ENCODE measurements at regions not wholly inside any gene's neighbourhood (a gene's known extent, or its start where the extent isn't known, plus 50 kb on each side); places are given as distances from the start of the nearest gene placed in this dataset.

DNA sequence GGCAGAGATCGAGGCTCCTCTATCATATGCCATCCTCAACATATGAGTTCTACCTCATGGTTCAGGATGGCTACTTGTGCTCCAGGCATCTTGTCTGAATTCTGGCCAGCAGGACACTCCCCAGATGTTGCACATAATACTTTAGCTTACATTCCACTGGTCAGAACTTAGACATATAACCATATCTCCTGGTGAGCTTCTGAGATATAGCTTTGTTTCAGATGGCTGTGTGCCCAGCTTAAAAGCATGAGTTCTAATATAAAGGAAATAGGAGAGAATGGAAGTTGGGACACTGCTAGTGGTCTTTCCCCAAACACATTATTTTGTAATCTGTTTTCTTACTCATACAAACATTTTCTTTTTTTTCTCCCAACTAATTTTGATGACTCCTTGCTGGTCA, 50.8 kb upstream of the IFRD1 start (continued):
- TF ChIP-seq NFXL1 (IDR thresholded peaks at IDR 0.05; ENCODE audit: borderline replicate concordance) (no peak), NRF1 (conservative IDR thresholded peaks at IDR 0.05; ENCODE audit: low read depth, low read length) (no peak), SUPT20H (IDR thresholded peaks at IDR 0.05; ENCODE audit: borderline replicate concordance, control insufficient read depth, low read depth, low read length) (no peak), TAF1 (IDR thresholded peaks at IDR 0.05; ENCODE audit: borderline replicate concordance, low read depth, low read length) (no peak)
- TF ChIP-seq, protein P1, sequence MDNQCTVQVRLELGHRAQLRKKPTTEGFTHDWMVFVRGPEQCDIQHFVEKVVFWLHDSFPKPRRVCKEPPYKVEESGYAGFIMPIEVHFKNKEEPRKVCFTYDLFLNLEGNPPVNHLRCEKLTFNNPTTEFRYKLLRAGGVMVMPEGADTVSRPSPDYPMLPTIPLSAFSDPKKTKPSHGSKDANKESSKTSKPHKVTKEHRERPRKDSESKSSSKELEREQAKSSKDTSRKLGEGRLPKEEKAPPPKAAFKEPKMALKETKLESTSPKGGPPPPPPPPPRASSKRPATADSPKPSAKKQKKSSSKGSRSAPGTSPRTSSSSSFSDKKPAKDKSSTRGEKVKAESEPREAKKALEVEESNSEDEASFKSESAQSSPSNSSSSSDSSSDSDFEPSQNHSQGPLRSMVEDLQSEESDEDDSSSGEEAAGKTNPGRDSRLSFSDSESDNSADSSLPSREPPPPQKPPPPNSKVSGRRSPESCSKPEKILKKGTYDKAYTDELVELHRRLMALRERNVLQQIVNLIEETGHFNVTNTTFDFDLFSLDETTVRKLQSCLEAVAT (IDR thresholded peaks at IDR 0.05), result no peak

DNA sequence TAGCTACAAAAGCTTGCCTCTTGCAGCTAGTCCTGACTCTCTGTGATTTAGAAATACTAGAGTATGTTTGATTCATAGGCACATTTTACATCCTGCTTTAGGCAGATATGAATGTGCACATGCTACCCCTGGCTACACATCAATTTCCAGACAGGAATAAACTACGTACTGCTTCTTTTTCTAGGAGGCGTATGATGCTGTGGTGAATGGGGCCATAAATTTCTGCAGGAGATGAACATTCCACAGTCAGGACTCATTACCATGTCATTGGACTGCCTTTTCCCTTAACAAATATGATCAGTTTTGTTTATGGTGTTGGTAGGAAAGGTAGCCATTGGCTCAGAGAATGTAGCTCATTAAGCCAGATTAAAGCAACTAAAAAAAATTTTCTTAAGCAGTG, 50.1 kb upstream of the IFRD1 start:
- DNase-seq (ENCODE audit: low read depth, low spot score) (no peak), FAIRE-seq (no peak), ATAC-seq (no peak)
- RAD21 ChIA-PET (ENCODE audit: unreplicated experiment), result no interaction called here
- Histone ChIP-seq H3K27ac (ENCODE audit: control insufficient read depth, insufficient read depth) (no peak overlapping the region), H3K4me2 (ENCODE audit: control insufficient read depth, insufficient read depth) (no peak overlapping the region), H3K27me3 (replicated peaks in 1 of 2; ENCODE audit: control insufficient read depth in 2 of 2, insufficient read depth in 2 of 2, low read length in 1 of 2) (no peaks in the 10 kb centered on the region; a peak in 1 of 4 replicates), H3K79me2 (ENCODE audit: control insufficient read depth, insufficient read depth, low read length) (no peaks in the 10 kb centered on the region), H4K20me1 (ENCODE audit: control insufficient read depth, insufficient read depth) (no peaks in the 10 kb centered on the region), H3K36me3 (ENCODE audit: control insufficient read depth in 2 of 2, insufficient read depth in 2 of 2, low read length in 1 of 2) (no peaks in the 10 kb centered on the region), H2AFZ (ENCODE audit: control insufficient read depth, low read depth, low read length) (no peak overlapping the region), H3K9me3 (replicated peaks; ENCODE audit: control insufficient read depth, insufficient read depth, low read length) (no peaks in the 10 kb centered on the region), H3K4me3 (no peak overlapping the region), H3K9ac (ENCODE audit: control insufficient read depth, insufficient read depth, low read length) (no peak overlapping the region), H3K4me1 (ENCODE audit: control insufficient read depth, insufficient read depth, low read length) (no peaks in the 10 kb centered on the region)
- in situ Hi-C loops (cut with MboI) (no loop called here), intact Hi-C loops (cut with micrococcal nuclease; ENCODE audit: unreplicated experiment) (no loop called here)
- WGBS (ENCODE audit: insufficient coverage, insufficient replicate concordance, low lambda C conversion rate, missing lambda C conversion rate), result 90% methylated on average over 2 of the region's 2 CpGs
- POLR2A ChIA-PET, result no interaction called here
- CTCF ChIA-PET, result no interaction called here
- no peak for TF ChIP-seq KDM1A (IDR thresholded peaks at IDR 0.05; ENCODE audit: borderline replicate concordance)
- TF ChIP-seq, protein P2, sequence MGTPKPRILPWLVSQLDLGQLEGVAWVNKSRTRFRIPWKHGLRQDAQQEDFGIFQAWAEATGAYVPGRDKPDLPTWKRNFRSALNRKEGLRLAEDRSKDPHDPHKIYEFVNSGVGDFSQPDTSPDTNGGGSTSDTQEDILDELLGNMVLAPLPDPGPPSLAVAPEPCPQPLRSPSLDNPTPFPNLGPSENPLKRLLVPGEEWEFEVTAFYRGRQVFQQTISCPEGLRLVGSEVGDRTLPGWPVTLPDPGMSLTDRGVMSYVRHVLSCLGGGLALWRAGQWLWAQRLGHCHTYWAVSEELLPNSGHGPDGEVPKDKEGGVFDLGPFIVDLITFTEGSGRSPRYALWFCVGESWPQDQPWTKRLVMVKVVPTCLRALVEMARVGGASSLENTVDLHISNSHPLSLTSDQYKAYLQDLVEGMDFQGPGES (IDR thresholded peaks at IDR 0.05), result no peak
- no peak for TF ChIP-seq ATF7 (IDR thresholded peaks at IDR 0.05; ENCODE audit: low read depth)
- TF ChIP-seq KAT2A (conservative IDR thresholded peaks at IDR 0.05; ENCODE audit: control insufficient read depth, low read depth, low read length), result no peak
- no peak for TF ChIP-seq TCF12 (IDR thresholded peaks at IDR 0.05; ENCODE audit: low read depth, low read length)
- TF ChIP-seq DPF2 (IDR thresholded peaks at IDR 0.05), result no peak
- TF ChIP-seq, protein P3, sequence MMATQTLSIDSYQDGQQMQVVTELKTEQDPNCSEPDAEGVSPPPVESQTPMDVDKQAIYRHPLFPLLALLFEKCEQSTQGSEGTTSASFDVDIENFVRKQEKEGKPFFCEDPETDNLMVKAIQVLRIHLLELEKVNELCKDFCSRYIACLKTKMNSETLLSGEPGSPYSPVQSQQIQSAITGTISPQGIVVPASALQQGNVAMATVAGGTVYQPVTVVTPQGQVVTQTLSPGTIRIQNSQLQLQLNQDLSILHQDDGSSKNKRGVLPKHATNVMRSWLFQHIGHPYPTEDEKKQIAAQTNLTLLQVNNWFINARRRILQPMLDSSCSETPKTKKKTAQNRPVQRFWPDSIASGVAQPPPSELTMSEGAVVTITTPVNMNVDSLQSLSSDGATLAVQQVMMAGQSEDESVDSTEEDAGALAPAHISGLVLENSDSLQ (IDR thresholded peaks at IDR 0.05), result no peak
- TF ChIP-seq JUND (IDR thresholded peaks at IDR 0.05; ENCODE audit: low read depth, low read length), result no peak
- SMC1A ChIA-PET (ENCODE audit: uncharacterized antibody, unreplicated experiment), result no interaction called here
- no TSS peak for BruUV-seq (replicated peaks)

Data from GM12878 (cell line).